Suppressor macrophage (primary cell): ENCODE measurements at regions not wholly inside any gene's neighbourhood (a gene's known extent, or its start where the extent isn't known, plus 50 kb on each side); places are given as distances from the start of the nearest gene placed in this dataset.

Experiments used
- DNase-seq, 4 experiments: peaks; one replicate each; pipeline ENCODE4 v3.0.0-alpha.2; 2020 to 2022

GRCh38 chr9:73459817-73460216 is 308.2 kb downstream of the ANXA1 start:
- DNase-seq, result no peak

GRCh38 chr9:73468716-73469115 is 317.1 kb downstream of the ANXA1 start:
- DNase-seq, result no peak

GRCh38 chr9:73470766-73471165 is 319.1 kb downstream of the ANXA1 start:
- no peak for DNase-seq

- DNase-seq, result no peak
Measured at GRCh38 chr9:73474002-73474600, 322.4 kb downstream of the ANXA1 start.

GRCh38 chr9:73474625-73475024 is 323.0 kb downstream of the ANXA1 start:
- DNase-seq, result no peak

GRCh38 chr9:73494894-73495293 is 343.2 kb downstream of the ANXA1 start:
- no peak for DNase-seq

GRCh38 chr9:73497796-73498195 is 346.1 kb downstream of the ANXA1 start:
- DNase-seq, result no peak

GRCh38 chr9:73515216-73515615 is 363.6 kb downstream of the ANXA1 start:
- DNase-seq, result no peak

- no peak for DNase-seq
Measured at GRCh38 chr9:73523391-73523790, 371.7 kb downstream of the ANXA1 start.

- DNase-seq, result no peak
Measured at GRCh38 chr9:73525350-73525749, 373.7 kb downstream of the ANXA1 start.

- DNase-seq, result no peak
Measured at GRCh38 chr9:73527521-73527920, 375.9 kb downstream of the ANXA1 start.

- no peak for DNase-seq
Measured at GRCh38 chr9:73528926-73529325, 377.3 kb downstream of the ANXA1 start.

GRCh38 chr9:73529666-73530065 is 378.0 kb downstream of the ANXA1 start:
- DNase-seq, result no peak

- DNase-seq, result no peak
Measured at GRCh38 chr9:73531051-73531532, 379.4 kb downstream of the ANXA1 start.

- DNase-seq, result no peak
Measured at GRCh38 chr9:73531658-73532057, 380.0 kb downstream of the ANXA1 start.

GRCh38 chr9:73532985-73533384 is 381.3 kb downstream of the ANXA1 start:
- DNase-seq, result no peak

- DNase-seq, result no peak
Measured at GRCh38 chr9:73536403-73536802, 384.7 kb downstream of the ANXA1 start.

- DNase-seq, result no peak
Measured at GRCh38 chr9:73537561-73537960, 385.9 kb downstream of the ANXA1 start.

GRCh38 chr9:73539881-73540390 is 388.3 kb downstream of the ANXA1 start:
- DNase-seq, result no peak

GRCh38 chr9:73541923-73542322 is 390.3 kb downstream of the ANXA1 start:
- DNase-seq, result no peak

- no peak for DNase-seq
Measured at GRCh38 chr9:73543727-73544126, 392.1 kb downstream of the ANXA1 start.

GRCh38 chr9:73548201-73548600 is 396.5 kb downstream of the ANXA1 start:
- DNase-seq, result no peak

- DNase-seq, result no peak
Measured at GRCh38 chr9:73549991-73550390, 398.3 kb downstream of the ANXA1 start.

- DNase-seq, result no peak
Measured at GRCh38 chr9:73553295-73553694, 401.6 kb downstream of the ANXA1 start.

GRCh38 chr9:73558471-73558870 is 406.8 kb downstream of the ANXA1 start:
- DNase-seq, result no peak
